ENCODE measurements at regions not wholly inside any gene's neighbourhood (a gene's known extent, or its start where the extent isn't known, plus 50 kb on each side); places are given as distances from the start of the nearest gene placed in this dataset.

DNA sequence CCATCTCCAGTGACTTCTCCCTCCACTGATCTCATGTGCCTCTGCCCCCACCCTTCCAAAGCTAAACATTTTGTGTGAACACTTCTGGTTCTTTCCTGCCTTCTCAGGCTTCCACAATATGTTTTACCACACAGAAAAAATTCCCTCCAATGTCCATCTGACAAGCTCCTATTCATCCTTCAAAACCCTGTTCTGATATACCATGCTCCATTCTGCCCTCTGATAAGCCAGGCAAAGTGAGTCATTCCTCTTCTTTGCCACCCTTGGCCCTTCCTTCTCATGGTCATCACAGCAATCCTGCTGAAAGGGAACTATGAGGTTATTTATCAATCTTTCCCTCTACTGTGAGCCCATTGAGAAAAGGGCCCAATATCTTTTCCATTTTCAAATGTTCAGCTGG is 97.6 kb downstream of the BARX1 start:
- peaks cover 2% of the 10 kb centered on the region for H3K9me3 Mint-ChIP-seq (ENCODE audit: low read depth)
- no peak for DNase-seq
- H3K4me1 Mint-ChIP-seq = no peaks in the 10 kb centered on the region
- no peak overlapping the region for H3K27ac Mint-ChIP-seq
- no peaks in the 10 kb centered on the region for H3K36me3 Mint-ChIP-seq (ENCODE audit: low read depth)
- no peak overlapping the region for H3K4me3 Mint-ChIP-seq
- peaks cover 51% of the 10 kb centered on the region for H3K27me3 Mint-ChIP-seq
- intact Hi-C loops (cut with DNase I, micrococcal nuclease) = loop anchor here in 1 of 2 experiments (10.0 kb wide), 1 partner anchor 57 kb away; no protein-coding TSS in a partner anchor
- ChIA-PET CTCF (interaction anchor here (0.7 to 1.0 kb wide), 3 partner anchors 8 to 222 kb away, joined by 3 to 4 read pairs (median 3); no protein-coding TSS in a partner anchor), POLR2A (no interaction called here)
- ATAC-seq = no peak

DNA sequence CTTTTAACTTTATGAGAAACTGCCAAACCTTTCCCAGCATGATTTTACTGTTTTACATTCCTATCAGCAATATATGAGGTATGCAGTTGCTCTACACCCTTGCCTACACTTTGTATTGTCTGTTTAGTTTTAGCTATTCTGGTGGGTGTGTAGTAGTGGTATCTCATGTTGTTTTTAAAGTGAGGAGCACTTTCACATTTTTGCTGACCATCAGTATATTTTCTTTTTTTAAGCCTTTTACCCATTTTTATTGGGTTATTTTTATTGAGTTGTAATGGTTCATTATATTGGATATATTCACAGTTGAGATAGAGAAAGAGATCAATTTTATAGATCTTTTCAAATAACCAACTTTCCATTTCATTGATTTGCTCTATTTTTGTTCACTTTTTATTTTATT is 102.4 kb downstream of the BARX1 start:
- Mint-ChIP-seq H3K4me3 (no peak overlapping the region), H3K9me3 (ENCODE audit: low read depth) (peaks cover 2% of the 10 kb centered on the region), H3K36me3 (ENCODE audit: low read depth) (no peaks in the 10 kb centered on the region), H3K27me3 (peaks cover 48% of the 10 kb centered on the region), H3K4me1 (no peaks in the 10 kb centered on the region), H3K27ac (no peak overlapping the region)
- CTCF ChIA-PET = no interaction called here
- intact Hi-C loops (cut with DNase I, micrococcal nuclease) = loop anchor here in 1 of 2 experiments (10.0 kb wide), 1 partner anchor 62 kb away; no protein-coding TSS in a partner anchor
- POLR2A ChIA-PET = no interaction called here
- ATAC-seq = no peak
- no peak for DNase-seq

DNA sequence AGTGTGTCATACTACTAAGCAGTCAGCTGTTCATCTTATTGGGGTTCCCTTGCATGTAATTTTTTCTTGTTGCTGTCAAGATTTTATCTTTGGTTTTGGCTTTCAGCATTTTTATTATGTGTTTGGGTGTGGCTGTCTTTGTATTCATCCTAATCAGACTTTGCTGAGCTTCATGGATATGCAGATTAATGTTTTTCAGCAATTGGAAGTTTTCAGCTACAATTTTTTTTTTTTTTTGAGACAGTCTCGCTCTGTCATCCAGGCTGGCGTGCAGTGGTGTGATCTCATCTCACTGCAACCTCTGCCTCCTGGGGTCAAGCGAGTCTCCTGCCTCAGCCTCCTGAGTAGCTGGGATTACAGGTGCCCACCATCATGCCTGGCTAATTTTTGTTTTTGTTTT is 108.8 kb downstream of the BARX1 start:
- intact Hi-C loops (cut with DNase I, micrococcal nuclease) = no loop called here
- Mint-ChIP-seq H3K4me1 (no peaks in the 10 kb centered on the region), H3K27ac (no peak overlapping the region), H3K27me3 (peaks cover 50% of the 10 kb centered on the region), H3K9me3 (ENCODE audit: low read depth) (peaks cover 4% of the 10 kb centered on the region), H3K4me3 (no peak overlapping the region), H3K36me3 (ENCODE audit: low read depth) (no peaks in the 10 kb centered on the region)
- no peak for DNase-seq
- ChIA-PET CTCF (no interaction called here), POLR2A (no interaction called here)
- no peak for ATAC-seq

DNA sequence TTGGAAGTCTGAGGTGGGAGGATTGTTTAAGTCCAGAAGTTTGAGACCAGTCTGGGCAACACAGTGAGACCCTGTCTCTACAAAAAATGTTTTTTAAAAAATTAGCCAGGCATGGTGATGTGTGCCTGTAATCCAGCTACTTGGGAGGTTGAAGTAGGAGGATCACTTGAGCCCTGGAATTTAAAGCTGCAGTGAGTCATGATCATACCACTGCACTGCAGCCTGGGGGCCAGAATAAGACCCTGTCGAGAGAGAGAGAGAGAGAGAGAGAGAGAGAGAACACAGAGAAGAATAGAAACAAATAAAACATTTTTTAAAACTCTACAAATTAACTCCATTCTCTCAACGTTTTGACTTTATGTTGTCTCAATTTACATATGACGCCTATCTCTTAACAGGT is 111.8 kb downstream of the BARX1 start:
- Mint-ChIP-seq H3K27me3 (peaks cover 34% of the 10 kb centered on the region), H3K4me1 (no peaks in the 10 kb centered on the region), H3K27ac (no peak overlapping the region), H3K9me3 (ENCODE audit: low read depth) (peaks cover 4% of the 10 kb centered on the region), H3K4me3 (no peak overlapping the region), H3K36me3 (ENCODE audit: low read depth) (no peaks in the 10 kb centered on the region)
- ChIA-PET CTCF (no interaction called here), POLR2A (no interaction called here)
- ATAC-seq = no peak
- intact Hi-C loops (cut with DNase I, micrococcal nuclease) = no loop called here
- no peak for DNase-seq

DNA sequence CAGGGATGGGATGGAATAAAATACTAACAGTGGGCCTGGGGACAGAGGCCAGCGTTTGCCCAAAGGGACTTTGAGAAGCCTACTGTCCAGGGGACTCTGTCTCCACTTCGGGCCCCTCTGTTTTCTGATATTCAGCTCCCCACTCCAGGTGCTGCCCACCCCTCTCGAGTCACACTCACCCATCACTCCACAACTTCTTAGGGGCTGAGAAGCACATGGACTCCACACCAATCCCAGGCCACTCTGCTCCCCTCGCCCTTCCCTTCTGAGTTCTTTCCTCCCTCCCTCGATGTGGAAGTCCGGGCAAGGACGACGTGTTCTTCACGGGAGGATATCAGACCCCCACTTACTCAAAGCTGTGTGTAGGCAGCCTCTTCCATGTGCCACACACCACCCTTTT is 124.5 kb downstream of the BARX1 start:
- Mint-ChIP-seq H3K4me3 (no peak overlapping the region), H3K36me3 (ENCODE audit: low read depth) (no peaks in the 10 kb centered on the region), H3K9me3 (ENCODE audit: low read depth) (peaks cover 12% of the 10 kb centered on the region), H3K27me3 (peaks cover 29% of the 10 kb centered on the region), H3K27ac (no peak overlapping the region), H3K4me1 (peaks cover 8% of the 10 kb centered on the region)
- intact Hi-C loops (cut with DNase I, micrococcal nuclease) = no loop called here
- POLR2A ChIA-PET = no interaction called here
- ATAC-seq (no peak), DNase-seq (no peak)
- CTCF ChIA-PET = interaction anchor here (0.7 kb wide), 2 partner anchors 387 to 1570 kb away, joined by 3 read pairs; no protein-coding TSS in a partner anchor

DNA sequence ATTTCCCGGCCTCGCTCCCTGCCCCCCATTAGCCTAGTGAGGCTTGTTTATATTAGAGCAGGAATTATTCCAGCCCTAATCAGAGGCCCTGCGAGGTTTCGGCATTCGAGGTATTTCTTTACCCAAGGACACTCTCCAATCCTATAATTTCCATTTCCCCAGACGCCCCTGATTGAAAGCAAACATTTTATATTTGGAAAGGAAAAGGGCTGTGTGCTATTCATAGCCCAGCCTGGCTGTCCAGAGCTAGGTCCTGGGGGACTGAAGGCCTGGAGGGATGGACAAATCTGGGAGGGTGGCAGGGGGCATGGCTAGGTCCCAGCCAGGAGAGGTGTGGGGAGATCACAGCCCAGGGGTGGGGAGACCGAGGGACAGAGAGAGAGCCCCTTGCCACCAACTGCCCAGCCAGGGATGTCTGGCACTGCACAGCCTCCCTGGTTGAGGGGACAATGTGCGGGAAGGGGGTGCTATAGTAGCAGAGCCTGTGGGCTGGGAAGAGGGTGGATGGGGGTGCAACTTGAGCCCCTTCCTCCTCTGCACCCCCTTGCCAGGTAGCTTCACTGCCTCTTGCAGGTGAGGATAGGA is 125.1 kb downstream of the BARX1 start:
- DNase-seq = no peak
- H3K9me3 Mint-ChIP-seq (ENCODE audit: low read depth) = peaks cover 10% of the 10 kb centered on the region
- peaks cover 30% of the 10 kb centered on the region for H3K27me3 Mint-ChIP-seq
- no peak overlapping the region for H3K27ac Mint-ChIP-seq
- H3K4me3 Mint-ChIP-seq = no peak overlapping the region
- H3K4me1 Mint-ChIP-seq = peaks cover 8% of the 10 kb centered on the region
- intact Hi-C loops (cut with DNase I, micrococcal nuclease) = no loop called here
- no peak for ATAC-seq
- CTCF ChIA-PET = interaction anchor here (0.7 kb wide), 1 partner anchor 387 kb away, joined by 3 read pairs; no protein-coding TSS in a partner anchor
- no peaks in the 10 kb centered on the region for H3K36me3 Mint-ChIP-seq (ENCODE audit: low read depth)
- POLR2A ChIA-PET = no interaction called here

DNA sequence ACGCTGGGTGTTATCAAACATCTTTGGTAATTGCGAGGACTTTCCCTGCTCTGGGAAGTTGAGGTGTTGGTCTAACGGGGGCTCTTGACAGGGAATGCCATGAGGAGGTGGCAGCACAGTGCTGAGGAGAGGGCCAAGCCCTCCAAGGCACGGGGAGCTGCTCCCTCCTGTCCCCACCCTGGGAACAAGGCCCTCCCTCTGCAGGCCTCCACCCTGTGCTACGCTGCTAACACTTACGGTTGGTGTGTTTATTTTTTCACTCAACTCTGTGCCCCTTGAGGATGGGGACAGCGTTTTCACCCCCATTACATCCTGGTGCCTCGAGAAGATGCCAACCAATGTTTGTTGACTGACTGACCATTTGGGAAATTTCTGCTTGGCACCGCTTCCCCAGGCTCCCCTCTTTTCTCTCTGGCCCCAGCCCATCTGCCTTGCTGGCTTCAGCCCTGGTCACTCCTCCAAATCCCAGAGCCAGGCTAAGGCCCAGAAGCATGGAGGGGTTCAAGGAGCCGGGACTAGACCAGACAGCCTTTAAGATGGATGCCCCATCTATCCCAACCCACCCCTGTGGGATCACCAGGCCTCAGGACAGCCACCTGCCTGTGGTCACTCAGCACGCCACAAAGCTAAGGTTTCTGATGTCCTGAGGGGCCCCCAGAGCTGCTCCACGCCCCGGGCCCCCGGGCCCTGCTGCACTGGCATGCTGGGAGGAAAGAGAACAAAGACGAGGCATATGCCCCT is 125.7 kb downstream of the BARX1 start:
- intact Hi-C loops (cut with DNase I, micrococcal nuclease) = no loop called here
- peaks cover 8% of the 10 kb centered on the region for H3K4me1 Mint-ChIP-seq
- ATAC-seq (no peak), DNase-seq (no peak)
- ChIA-PET POLR2A (no interaction called here), CTCF (interaction anchor here (0.7 to 1.2 kb wide), 3 partner anchors 65 to 134 kb away, joined by 3 to 5 read pairs (median 3); no protein-coding TSS in a partner anchor)
- H3K27me3 Mint-ChIP-seq = peaks cover 31% of the 10 kb centered on the region
- no peak overlapping the region for H3K27ac Mint-ChIP-seq
- peaks cover 9% of the 10 kb centered on the region for H3K9me3 Mint-ChIP-seq (ENCODE audit: low read depth)
- no peaks in the 10 kb centered on the region for H3K36me3 Mint-ChIP-seq (ENCODE audit: low read depth)
- H3K4me3 Mint-ChIP-seq = no peak overlapping the region

DNA sequence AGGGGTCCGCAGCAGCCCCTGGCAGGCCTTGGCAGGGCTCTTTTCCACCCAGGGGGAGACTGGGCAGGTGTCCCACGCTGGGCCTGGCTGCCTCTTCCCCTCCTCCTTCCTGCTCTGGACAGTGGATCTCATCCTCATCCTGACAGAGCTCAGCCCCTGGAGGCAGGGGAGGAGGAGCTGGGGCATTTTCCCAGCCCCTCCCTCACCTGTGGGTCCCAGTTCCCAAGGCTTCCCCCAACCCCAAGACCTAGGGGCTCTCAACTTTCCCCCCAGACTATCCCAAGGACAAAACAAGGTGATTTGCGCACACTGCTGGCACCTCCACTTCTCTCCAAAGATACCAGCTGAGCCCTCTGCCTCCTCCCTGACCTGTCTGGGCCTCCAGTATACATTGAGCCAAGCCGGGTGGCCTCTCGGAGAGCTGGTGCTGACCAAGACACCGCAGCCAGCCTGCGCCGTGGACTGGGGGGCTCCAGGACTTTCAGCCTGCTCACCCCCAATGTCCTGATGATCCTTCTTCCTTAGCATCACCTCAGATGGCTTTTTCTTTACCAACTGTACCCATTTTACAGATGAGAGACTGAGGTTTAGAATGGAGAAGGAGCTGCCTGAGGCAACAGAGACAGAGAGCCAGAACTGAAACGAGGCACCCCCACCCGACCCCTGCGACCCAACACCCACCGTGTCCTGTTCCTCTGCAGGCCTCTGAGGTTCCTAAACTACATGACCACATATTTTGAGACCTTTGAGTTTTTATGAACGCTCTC is 126.6 kb downstream of the BARX1 start:
- CTCF ChIA-PET = interaction anchor here (0.7 to 1.2 kb wide), 5 partner anchors 19 to 145 kb away, joined by 3 to 5 read pairs (median 3); no protein-coding TSS in a partner anchor
- H3K4me1 Mint-ChIP-seq = peaks cover 8% of the 10 kb centered on the region

DNA sequence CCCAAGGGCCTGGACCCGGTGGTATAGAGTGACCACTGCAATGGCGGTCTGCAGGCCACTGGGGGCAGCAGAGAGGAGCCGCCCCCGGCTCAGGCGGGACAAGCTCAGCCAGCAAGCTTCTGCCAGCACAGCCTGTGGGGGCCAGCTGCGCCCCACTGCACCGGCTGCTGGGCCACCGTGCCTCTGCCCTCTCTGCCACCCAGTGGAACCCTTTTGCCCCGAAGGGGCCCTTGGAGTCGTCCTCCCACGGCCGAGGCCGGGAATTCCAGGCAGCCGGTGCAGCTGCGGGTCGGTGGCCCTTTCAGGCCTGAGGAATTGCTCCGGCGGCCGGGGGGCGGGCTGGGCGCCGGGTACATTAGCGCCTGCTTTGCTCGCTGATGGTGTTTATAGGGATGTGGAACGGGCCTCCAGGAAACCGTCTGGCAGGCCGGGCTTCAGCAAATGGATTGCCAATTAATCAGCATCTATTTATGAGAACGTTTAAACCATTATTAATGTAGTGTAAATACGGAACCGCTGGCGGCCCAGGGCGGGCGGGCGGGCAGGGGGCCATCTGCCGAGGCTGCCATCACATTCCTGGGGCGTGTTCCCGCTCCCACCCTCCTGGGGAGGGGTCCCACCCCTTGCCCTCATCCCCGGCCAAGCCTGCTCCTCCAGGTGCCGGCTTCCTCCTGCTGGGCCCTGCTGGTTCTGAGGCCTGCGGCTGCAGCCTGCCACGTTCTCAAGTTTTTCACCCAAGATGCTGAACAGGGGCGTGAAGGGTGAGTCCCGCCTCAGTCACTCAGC is 127.4 kb downstream of the BARX1 start:
- DNase-seq (peak; percentile 67), ATAC-seq (peak; percentile 88)
- ChIA-PET CTCF (interaction anchor here (0.5 to 1.4 kb wide), 14 partner anchors 8 to 662 kb away, joined by 3 to 12 read pairs (median 4); no protein-coding TSS in a partner anchor), POLR2A (no interaction called here)
- Mint-ChIP-seq H3K4me1 (peaks cover 8% of the 10 kb centered on the region), H3K4me3 (no peak overlapping the region), H3K27me3 (peaks cover 28% of the 10 kb centered on the region), H3K9me3 (ENCODE audit: low read depth) (peaks cover 1% of the 10 kb centered on the region), H3K36me3 (ENCODE audit: low read depth) (no peaks in the 10 kb centered on the region), H3K27ac (no peak overlapping the region)
- intact Hi-C loops (cut with DNase I, micrococcal nuclease) = no loop called here

More for the DNA sequence above, 126.6 kb downstream of the BARX1 start:
- DNase-seq (no peak), ATAC-seq (no peak)
- Mint-ChIP-seq H3K9me3 (ENCODE audit: low read depth) (peaks cover 7% of the 10 kb centered on the region), H3K27me3 (peaks cover 31% of the 10 kb centered on the region), H3K36me3 (ENCODE audit: low read depth) (no peaks in the 10 kb centered on the region), H3K4me3 (no peak overlapping the region), H3K27ac (no peak overlapping the region)
- intact Hi-C loops (cut with DNase I, micrococcal nuclease) = no loop called here
- POLR2A ChIA-PET = no interaction called here

DNA sequence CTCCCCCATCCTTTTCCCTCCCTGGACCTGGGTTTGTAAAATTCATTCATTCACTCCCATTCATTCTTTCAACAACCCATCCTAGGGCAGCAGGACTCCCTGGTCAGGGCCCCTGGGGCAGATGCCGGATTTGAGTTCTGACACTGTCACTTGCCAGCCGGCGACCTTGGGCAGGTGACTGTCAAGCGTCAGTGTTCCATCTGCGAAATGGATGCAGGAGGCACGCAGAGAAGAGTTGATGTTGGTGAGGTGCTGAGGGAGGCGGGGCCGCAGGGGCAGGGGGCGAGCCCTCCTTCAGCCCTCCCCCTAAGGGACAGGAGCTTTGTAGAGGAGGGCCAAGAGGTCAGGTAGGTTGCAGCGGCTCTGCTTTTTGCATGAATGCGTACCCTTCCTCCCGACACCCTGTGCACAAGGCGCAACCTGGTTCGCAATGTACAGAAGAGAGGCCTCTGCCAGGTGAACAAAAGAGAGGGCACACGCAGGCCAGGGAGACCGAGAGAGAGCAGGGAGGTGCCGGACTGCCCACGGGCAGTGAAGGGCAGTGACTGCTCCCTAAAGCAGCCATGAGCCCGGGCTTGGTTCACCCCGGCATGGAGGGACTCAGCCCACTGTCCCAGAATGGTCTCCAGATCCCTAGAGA is 128.1 kb downstream of the BARX1 start:
- Mint-ChIP-seq H3K4me3 (no peak overlapping the region), H3K4me1 (peaks cover 8% of the 10 kb centered on the region), H3K27ac (no peak overlapping the region), H3K27me3 (peaks cover 24% of the 10 kb centered on the region), H3K36me3 (ENCODE audit: low read depth) (no peaks in the 10 kb centered on the region), H3K9me3 (ENCODE audit: low read depth) (no peaks in the 10 kb centered on the region)
- ChIA-PET CTCF (interaction anchor here (0.6 to 1.8 kb wide), 9 partner anchors 18 to 662 kb away, joined by 3 to 12 read pairs (median 4); no protein-coding TSS in a partner anchor), POLR2A (no interaction called here)
- intact Hi-C loops (cut with DNase I, micrococcal nuclease) = loop anchor here (1.0 kb wide), 2 partner anchors 136 to 175 kb away; no protein-coding TSS in a partner anchor
- no peak for DNase-seq
- peak; percentile 29 for ATAC-seq
